GM12875 (cell line): ENCODE measurements at regions not wholly inside any gene's neighbourhood (a gene's known extent, or its start where the extent isn't known, plus 50 kb on each side); places are given as distances from the start of the nearest gene placed in this dataset.

Experiments used
- H3K4me3 ChIP-seq: one replicate; pipeline ENCODE4 v1.5.1; 2011; ENCODE audit warnings: low read depth, low read length, control low read depth
- CTCF ChIP-seq: IDR thresholded peaks from 2 replicates; pipeline ENCODE4 v1.5.1; 2011; ENCODE audit warnings: low read depth, mild to moderate bottlenecking, control low read depth, inconsistent platforms, low read length, moderate library complexity, borderline replicate concordance; ENCODE audit not compliant: insufficient read depth

GRCh38 chr4:180521181-180521580, 1722.0 kb upstream of the TENM3 start:
- no peak for TF ChIP-seq CTCF
- H3K4me3 ChIP-seq, result no peak overlapping the region

GRCh38 chr4:180525523-180526077, 1717.6 kb upstream of the TENM3 start:
- no peak overlapping the region for H3K4me3 ChIP-seq
- TF ChIP-seq CTCF, result no peak

GRCh38 chr4:180528003-180528402, 1715.2 kb upstream of the TENM3 start:
- no peak overlapping the region for H3K4me3 ChIP-seq
- no peak for TF ChIP-seq CTCF

GRCh38 chr4:180530787-180531186, 1712.4 kb upstream of the TENM3 start:
- TF ChIP-seq CTCF, result no peak
- H3K4me3 ChIP-seq, result no peak overlapping the region

- no peak for TF ChIP-seq CTCF
- H3K4me3 ChIP-seq, result no peak overlapping the region
Observed at GRCh38 chr4:180532691-180533090, 1710.5 kb upstream of the TENM3 start.

- TF ChIP-seq CTCF, result no peak
- no peak overlapping the region for H3K4me3 ChIP-seq
Observed at GRCh38 chr4:180538384-180539057, 1704.7 kb upstream of the TENM3 start.

GRCh38 chr4:180539284-180539683, 1703.9 kb upstream of the TENM3 start:
- no peak for TF ChIP-seq CTCF
- H3K4me3 ChIP-seq, result no peak overlapping the region
